Caki2 (cell line): ENCODE measurements at regions not wholly inside any gene's neighbourhood (a gene's known extent, or its start where the extent isn't known, plus 50 kb on each side); places are given as distances from the start of the nearest gene placed in this dataset.

Experiments
- DNase-seq: peaks from one replicate; pipeline ENCODE4 v3.0.0-alpha.2; 2015; ENCODE audit warnings: low read depth
- in situ Hi-C: cut with HindIII; loops from 2 replicates; pipeline ENCODE4 v1.10.0; 2016; ENCODE audit warnings: low sequenced_read_pairs, low pct_unique_long_range_greater_than_20kb, mixed read lengths

DNA sequence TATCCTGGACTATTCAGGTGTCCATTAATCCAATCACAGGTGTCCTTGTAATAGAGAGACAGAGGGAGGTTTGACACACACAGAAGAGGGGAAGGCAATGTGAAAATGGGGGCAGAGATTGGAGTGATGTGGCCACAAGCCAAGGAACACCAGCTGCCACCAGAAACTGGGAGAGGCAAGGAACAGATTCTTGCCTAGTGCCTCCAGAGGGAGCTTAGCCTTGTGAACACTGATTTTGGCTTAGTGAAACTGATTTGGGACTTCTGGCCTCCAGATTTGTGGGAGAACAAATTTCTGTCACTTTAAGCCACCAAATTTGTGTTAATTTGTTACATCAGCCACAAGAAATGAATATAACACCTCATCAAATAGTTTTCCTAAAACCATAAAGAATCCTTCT is 416.2 kb downstream of the ENC1 start:
- in situ Hi-C loops, result no loop called here
- DNase-seq, result no peak

DNA sequence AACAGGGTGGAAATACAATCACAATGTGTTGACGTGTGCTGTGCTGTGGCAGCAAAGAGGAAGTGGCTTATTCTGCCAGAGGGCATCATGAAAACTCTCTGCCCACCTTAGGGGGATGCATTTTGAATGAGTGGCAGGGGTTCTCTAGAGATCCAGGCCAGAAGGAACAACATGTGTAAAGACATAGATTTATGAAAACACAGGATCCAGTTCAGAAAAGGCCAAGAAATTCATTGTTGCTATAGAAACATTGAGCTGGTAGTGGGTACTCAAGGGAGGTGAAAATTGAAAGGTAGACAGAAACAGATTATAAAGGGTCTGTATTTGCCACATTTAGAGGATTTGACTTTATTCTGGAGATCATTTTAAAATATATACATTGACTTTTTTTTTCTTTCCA is 417.7 kb downstream of the ENC1 start:
- in situ Hi-C loops, result no loop called here
- no peak for DNase-seq

DNA sequence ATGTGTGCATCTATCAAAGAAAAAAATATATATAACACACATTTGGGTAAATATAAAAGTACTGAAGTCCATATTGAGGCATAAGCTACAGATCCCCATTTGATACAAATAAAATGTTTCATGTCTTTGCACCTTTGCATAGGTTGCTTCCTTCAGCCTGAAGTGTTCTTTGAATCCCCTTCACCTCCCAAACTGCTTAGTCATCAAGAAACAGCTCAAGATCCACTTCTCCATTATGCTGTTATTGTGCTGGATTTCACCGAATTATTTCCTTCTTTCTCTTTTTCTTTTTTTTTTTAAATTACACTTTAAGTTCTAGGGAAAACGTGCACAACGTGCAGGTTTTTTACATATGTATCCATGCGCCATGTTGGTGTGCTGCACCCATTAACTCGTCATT is 419.1 kb downstream of the ENC1 start:
- in situ Hi-C loops, result no loop called here
- DNase-seq, result no peak

DNA sequence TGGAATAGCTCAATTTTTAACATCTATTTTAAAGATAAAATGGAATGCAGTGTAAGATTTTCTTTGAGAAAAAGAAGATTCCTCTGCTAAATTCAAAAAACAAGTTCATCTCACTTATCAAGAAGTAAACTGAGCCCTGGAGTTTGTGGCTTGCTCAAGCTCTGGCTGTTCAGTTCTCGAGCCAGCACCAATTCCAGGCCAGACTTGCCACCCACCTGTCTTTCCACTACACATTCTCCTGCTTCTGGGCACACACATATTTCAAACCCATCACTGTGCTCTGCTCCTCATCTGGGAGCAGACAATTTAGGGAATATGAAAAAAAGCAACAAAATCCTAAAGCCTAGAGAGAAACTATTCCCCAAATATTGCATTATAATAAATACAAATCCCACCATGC is 424.5 kb downstream of the ENC1 start:
- DNase-seq, result no peak
- in situ Hi-C loops, result no loop called here

DNA sequence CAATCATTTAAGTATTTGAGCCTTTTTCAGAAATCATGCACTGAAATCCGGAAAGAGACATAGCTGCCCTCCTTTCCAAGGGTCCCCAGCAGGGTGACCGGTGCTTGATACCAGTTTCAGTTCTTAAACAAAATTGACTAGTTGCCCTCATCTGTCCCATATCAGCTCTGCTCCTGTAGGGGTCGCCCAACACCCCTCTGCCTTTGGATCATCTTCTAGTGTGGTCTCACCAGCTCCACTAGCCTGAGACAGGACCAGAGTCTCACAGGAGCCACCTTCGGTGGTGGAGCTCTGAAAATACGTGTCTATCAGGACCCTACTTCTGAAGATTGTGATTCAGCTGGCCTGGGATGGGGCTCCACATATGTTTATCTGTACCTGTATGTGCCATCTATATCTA is 428.2 kb downstream of the ENC1 start:
- in situ Hi-C loops, result no loop called here
- no peak for DNase-seq

DNA sequence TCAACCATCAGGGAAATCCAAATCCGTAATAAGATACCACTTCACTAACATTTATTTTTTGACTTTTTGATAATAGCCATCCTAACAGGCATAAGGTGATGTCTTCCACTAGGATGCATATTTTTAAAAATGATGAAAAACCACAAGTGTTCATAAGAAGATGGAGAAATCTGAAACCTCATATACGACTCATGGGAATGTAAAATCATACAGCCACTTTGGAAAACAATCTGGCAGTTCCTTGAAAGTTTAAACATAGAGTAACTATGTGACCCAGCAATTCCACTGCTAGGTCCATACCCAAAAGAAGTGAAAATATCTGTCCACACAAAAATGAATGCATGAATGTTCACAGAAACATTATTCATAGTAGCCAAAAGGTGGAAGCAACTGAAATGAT is 431.0 kb downstream of the ENC1 start:
- in situ Hi-C loops, result no loop called here

DNA sequence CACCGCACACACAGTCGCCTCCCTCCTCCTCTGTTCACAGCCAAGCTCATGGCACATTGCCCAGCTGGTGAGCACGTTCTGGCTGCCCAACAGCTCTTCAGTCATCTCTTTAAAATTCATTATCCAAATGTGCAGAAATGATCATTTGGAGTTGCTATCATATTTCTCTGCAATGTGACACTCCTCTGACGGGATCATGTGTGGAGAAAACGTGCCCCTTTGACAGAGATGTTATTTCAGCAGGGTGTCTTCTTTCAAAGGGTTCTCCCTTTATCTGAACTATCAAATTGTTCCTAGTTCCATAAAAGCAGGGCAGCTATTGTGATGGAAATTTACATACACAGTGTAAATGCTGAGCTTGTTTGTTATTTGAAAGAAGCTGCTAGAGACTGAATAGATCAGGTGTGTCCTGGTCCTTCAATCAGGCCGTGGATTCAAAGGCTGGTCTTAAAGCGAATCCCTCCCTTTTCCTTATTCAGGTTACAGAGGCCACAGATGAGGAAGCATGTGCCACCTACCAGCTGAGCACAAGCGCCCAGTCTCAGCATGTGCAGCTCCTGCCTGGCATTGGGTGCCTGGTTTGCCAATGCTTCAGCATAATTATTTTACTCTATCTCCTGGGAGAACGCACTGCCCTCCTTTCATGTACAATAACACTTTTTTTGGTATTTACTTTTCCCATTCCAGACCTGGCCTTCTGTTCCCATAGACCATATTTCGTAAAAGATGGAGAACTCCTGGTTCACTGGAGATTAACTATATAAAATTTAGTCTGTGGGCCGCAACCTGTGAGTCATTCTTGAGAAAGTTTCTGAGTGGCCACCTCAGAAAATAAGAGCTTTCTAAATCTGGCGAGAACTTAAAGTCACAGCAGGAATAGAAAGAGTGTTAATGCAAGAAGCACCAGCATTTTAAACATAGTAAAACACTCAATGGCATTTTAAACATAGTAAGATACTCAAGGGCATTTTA is 433.7 kb downstream of the ENC1 start:
- in situ Hi-C loops, result no loop called here
- peak; percentile 22 for DNase-seq

More for the DNA sequence above, 431.0 kb downstream of the ENC1 start:
- DNase-seq, result no peak

DNA sequence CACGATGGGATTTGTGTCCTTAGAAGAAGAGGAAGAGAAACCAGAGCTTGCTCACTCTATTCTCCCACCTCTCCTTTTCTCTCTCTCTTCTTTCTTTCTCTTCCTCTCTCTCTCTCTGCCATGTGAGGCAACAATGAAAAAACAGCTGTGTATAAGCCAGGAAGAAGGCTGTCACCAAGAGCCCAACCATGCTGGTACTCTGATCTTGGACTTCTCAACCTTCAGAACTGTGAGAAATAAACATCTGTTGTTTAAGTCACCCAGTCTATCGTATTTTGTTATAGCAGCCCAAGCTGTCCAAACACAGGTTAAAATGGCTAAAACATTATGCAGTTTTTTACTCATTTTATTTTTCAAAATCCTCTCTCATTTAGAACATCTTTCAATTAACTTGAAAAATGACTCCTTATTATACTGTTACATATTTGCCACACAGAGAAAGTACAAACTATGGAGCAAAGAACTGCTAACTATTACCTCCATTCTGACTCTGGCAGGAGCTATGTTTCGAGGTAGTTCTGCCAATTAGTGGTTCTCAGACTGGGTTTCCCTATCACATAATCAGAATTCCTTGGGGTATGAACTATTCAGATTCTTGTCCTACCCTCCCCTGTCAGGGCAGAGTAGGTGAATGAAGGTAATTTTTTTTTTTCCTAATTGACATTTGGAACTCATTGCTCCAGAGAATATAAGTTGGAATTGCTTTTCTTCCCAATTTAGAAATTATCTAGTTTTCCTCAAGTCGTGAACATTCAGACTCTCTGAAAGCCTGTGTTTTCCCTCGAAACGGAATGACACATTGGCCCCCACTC is 434.6 kb downstream of the ENC1 start:
- DNase-seq, result no peak
- in situ Hi-C loops, result no loop called here

DNA sequence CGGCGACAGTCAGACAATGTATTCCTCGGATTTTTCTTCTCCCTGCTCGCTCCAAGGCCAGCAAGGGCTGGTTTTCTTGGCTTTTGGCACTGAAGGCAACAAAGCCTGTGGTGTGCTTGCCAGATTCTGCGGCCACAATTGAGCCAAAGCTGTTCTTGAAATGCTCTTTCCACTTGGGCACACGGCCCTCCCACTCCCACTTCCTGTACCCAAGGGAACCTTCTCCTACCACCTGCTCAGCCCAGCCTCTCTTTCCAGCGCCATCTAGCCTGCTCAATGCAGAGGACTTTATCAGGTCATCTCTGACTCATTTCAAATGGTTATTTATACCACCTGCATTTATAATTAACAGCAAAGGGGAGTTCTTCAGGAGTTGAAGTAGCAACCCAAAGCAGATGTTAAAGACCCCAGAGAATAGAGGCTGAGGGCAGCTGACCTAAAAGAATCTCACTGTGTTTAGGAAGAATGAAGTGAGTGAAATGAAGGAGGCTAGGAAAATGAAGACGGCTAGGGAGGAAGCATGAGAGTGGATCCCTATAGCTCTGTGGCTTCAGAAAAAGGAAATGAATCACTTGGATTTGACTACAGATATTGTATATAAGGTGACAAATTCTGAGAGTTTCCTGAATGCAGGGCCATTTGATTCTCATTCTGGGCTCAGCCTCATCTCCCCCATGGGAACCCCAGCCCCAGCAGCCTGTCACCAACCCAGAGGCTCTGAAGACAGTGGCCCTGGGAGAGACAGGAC is 439.0 kb downstream of the ENC1 start:
- DNase-seq, result peak; percentile 40
- in situ Hi-C loops, result no loop called here

DNA sequence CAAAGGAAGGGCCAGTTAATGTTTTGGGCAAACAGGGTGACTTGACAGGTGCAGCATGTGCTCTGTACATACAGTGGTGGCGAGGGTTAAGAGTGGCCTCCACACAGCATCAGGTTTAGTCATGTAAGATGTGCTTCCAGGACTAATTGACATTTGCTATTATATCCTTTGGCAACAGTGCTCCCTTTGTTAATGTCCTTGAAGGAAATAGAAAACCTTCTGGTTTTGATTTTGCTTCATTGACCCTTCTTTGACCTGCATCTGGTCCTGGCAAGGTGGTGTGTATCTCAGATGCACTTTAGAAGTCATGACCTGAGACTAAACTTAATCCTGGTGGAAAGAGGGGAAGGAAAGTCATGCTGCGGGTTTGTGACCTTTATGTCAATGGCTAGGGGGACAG is 440.0 kb downstream of the ENC1 start:
- no peak for DNase-seq
- in situ Hi-C loops, result no loop called here

DNA sequence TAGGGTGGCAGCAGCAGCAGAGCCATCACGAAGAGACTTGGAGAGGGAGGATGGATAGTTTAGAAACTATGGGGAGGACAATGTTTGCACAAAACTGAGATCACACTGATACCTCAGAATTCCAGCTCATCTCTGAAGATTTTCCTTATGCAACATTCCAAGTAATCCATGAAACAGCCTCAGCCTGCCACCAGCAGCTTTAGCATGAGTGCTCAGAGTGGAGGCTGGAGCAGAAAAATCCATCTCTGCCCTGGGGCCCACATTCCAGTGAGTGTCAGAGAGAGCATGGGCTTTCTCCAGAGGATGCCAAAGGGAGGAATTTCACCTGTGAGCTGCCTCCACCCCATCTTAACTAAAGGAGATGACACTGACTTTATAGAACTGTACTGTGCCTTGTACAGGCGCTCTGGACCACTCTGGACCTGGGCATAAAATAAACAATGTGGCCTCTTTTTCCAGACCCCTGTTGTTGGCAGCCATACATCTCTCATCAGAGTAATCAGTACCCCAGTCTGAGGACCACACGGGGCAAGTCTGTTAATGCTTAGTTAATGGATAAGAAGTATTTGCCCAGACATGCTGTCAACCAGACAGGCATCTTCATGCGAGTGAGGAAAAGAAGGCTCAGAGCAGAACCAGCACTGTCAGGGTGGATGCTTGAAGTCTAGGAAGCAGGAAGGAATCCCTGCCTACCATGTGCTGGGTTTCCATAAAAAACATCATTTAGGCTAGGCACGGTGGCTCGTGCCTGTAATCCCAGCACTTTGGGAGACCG is 440.9 kb downstream of the ENC1 start:
- no peak for DNase-seq
- in situ Hi-C loops, result no loop called here

DNA sequence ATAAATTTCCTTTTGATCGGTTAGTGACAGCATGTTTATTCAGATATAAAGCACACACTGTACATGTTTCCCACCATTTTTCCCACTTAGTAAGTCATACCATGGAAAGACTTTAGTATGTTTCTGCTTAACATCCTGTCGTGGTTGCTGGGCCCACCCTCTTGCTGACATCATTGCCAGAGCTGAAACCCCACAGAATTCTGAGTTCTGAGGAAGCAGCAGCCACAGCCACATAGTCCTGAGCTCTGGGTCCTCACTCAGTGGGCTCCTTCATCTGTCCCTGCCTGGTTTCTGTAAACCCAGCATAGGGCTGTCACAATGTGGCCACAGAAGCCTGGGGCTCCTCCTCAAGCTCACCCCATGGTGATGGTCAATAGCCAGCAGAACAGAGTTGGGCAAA is 441.5 kb downstream of the ENC1 start:
- DNase-seq, result no peak

DNA sequence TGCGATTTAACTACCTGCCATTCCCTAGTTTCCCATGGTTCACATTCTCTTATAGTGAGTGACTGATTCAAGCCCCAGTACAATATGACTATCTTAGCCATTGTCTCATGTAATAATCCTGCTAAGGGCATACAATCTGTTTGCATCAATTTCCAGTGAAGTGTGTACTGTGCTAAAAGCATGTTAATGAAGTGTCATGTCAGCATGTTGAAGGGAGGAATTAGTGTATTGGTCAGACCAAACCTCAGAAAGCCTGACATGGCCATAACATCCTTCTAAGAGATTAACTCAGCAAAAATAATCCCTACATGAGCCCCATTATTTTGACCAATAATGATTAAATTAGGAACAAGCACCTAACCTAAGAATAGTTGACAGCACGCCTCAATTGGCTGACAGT is 442.4 kb downstream of the ENC1 start:
- in situ Hi-C loops, result no loop called here

More for the DNA sequence above, 441.5 kb downstream of the ENC1 start:
- in situ Hi-C loops, result no loop called here

DNA sequence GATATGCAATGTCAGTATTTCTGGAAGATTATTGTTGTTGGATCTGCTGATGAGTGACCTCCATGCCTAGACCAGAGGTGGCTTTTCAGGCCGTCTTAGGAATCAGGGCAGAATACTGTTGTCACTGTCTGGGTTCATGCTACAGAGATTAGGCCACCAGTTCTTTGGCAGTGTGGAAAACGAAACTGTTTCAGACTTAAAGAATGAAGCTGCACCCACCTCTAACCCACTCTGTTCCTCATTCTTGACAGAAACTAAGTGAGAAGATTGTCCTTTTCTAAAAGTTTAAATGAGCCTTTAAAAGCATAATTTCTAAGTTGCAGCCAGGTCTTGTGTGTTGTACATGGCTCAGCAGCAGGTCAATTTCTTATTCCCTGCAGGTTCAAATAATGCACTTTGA is 444.3 kb downstream of the ENC1 start:
- in situ Hi-C loops, result no loop called here
- DNase-seq, result no peak

More for the DNA sequence above, 442.4 kb downstream of the ENC1 start:
- DNase-seq, result no peak

DNA sequence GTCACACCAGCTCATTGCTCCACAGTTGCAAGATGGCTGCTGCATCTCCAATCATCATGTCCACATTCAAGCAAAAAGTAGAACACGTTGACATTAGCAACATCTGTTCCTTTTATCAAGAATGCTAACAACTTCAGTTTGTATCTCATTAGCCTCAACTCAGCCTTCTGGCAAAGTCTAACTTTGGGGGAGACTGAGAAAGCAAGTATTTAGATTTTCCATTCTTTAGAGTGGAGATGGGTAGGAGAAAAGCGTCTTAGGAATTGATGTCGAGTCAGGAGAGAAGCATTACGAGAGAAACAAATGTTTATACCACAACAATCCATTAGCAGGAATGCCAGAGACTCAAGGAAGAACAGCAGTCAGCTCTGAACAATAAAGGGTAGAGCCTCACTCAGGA is 446.3 kb downstream of the ENC1 start:
- no peak for DNase-seq
- in situ Hi-C loops, result no loop called here

DNA sequence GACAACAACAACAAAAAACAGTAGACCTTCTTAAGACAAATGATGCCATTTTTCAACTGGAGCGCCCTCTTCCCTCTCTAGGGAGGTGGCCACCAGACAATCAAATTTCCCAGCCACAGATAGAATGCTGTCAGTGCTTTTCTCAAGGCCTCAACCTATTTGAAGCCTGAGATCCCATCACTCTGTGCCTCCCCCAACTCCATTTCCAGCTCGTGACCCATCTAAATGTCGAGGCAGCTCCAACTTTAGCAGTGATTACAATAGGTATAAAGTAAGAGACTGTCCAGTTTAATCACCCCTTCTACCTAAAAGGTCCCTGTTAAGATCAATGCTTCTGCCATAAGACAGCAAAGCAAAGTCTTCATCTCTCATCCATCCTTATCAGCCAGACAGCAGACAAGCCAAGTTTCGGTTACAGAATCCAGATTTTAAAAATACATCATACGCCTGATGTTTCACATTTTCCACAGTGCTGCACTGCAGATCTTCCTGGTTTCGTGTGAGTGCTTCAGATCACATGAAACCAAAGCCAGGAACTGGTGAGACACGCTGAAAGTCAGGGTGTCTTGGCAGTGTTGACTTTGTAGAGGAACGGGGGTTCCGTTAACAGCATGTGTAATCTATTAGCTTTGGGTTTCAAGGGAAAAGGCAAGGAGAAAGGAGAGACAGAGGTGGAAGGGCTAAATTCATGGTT is 447.8 kb downstream of the ENC1 start:
- DNase-seq, result no peak
- in situ Hi-C loops, result no loop called here

DNA sequence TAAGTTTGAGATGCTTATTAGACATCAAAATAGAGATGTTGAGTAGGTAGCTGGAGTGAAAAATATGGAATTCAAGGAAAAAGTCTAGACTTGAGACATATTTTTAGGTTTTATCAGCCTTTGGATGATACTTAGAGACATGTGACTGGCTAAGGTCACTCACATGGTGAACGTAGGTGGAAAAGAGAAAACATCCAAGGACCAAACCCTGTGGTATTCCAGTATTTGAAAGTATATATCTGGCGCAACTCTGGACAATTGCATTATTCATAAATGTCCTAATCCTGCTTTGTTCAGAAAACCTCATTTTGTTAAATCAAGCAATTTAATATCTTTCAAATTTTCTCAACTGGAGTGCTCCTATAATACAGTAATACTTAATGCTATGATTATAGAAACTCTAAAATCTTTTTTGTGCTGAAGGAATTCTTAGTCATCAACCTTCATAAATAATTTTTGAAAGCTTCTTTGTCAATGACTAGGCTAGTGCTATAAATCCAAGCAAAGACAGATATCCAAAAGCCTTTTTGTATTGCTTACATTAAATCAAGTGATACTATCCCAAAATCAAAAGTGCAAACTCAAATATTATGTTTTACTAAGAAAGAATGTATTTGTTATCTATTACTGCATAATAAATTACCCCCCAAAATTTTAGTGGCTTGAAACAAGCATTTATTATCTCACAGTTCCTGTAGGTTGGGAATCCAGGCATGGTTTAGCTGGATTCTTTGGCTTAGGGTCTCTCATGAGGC is 452.0 kb downstream of the ENC1 start:
- DNase-seq, result no peak
- in situ Hi-C loops, result no loop called here
